Psoas muscle (tissue), 7 donors: ENCODE measurements at regions not wholly inside any gene's neighbourhood (a gene's known extent, or its start where the extent isn't known, plus 50 kb on each side); places are given as distances from the start of the nearest gene placed in this dataset.

ENCODE experiments used
- ATAC-seq, 4 donors: fragments of 200-7000 bp; cut with Tn5 transposase; one replicate each; pipeline ENCODE4 v1.9.1; 2020; ENCODE audit warnings: moderate library complexity in 3 of 4, mild to moderate bottlenecking in 2 of 4
- DNase-seq, 2 donors: peaks; one replicate each; pipeline ENCODE4 v3.0.0-alpha.2; 2020
- H3K27ac ChIP-seq: fragments of 200-600 bp; one replicate; pipeline ENCODE4 v1.8.0; 2022
- H3K27me3 ChIP-seq, 3 donors: fragments of 200-600 bp in 1 of 3; one replicate each; pipeline versions ENCODE4 v1.6.1 to v1.8.0; 2013 to 2022; ENCODE audit warnings: low read length in 2 of 3, mild to moderate bottlenecking in 2 of 3, moderate library complexity in 1 of 3; ENCODE audit not compliant: insufficient read depth in 3 of 3
- H3K36me3 ChIP-seq, 2 donors: fragments of 200-600 bp in 1 of 2; one replicate each; pipeline versions ENCODE4 v1.6.1 to v1.8.0; 2013 to 2022; ENCODE audit warnings: low read depth in 1 of 2, mild to moderate bottlenecking in 1 of 2, moderate library complexity in 1 of 2; ENCODE audit not compliant: insufficient read depth in 1 of 2
- H3K4me1 ChIP-seq: fragments of 200-600 bp; one replicate; pipeline ENCODE4 v1.8.0; 2022
- H3K4me3 ChIP-seq: fragments of 200-600 bp; one replicate; pipeline ENCODE4 v1.8.0; 2022; ENCODE audit warnings: mild to moderate bottlenecking
- H3K9me3 ChIP-seq: fragments of 200-600 bp; one replicate; pipeline ENCODE4 v1.8.0; 2022
- CTCF ChIP-seq: fragments of 200-600 bp; IDR thresholded peaks from one replicate; pipeline ENCODE4 v1.8.0; 2022; ENCODE audit warnings: antibody characterized with exemption
- WGBS, 3 donors: extraction: QIAGEN DNeasy Blood & Tissue Kit; methylation state at CpG; one replicate each; pipeline versions ENCODE4 v1.1.6 to v1.1.7; 2013; 5-methylcytosine and 5-hydroxymethylcytosine counted together
- intact Hi-C, 2 donors: fragments of 100-400 bp; cut with DNase I; formaldehyde crosslinking; loops; one replicate each; pipeline versions ENCODE4 v1.11.0 to v1.14.2; 2022
- donor health status: healthy with polysubstance abuse.
- donor health status: DM: no; HTN: no; CAD: no; lungs with moderate emphysema.
- donor health status: Bipolar disorder and iron deficiency.
- donor health status: healthy.
- donor health status: DM: yes; HTN: yes; CAD: no.
- donor health status: DM: no; HTN: no; CAD: no.
- donor health status: DM: yes; HTN: yes; CAD: no.

- no peak for TF ChIP-seq CTCF
- intact Hi-C loops, result no loop called here
- Histone ChIP-seq H3K27me3 (no peaks in the 10 kb centered on the region), H3K9me3 (no peaks in the 10 kb centered on the region), H3K36me3 (no peaks in the 10 kb centered on the region), H3K27ac (no peak overlapping the region), H3K4me3 (no peak overlapping the region), H3K4me1 (no peaks in the 10 kb centered on the region)
- DNase-seq, result no peak
- WGBS, 3 donors, result 88 to 91% (median 90%) methylated on average over 3 of the region's 3 CpGs
- no peak for ATAC-seq
Observed at GRCh38 chr11:123378096-123378495, 52.0 kb upstream of the GRAMD1B start.

- Histone ChIP-seq H3K36me3 (no peaks in the 10 kb centered on the region), H3K27ac (no peak overlapping the region), H3K4me3 (no peak overlapping the region), H3K27me3 (no peaks in the 10 kb centered on the region), H3K4me1 (no peaks in the 10 kb centered on the region), H3K9me3 (no peaks in the 10 kb centered on the region)
- no peak for TF ChIP-seq CTCF
- WGBS, 3 donors, result 78 to 81% (median 79%) methylated on average over 5 of the region's 5 CpGs
- intact Hi-C loops, result no loop called here
- ATAC-seq, result no peak
- no peak for DNase-seq
Observed at GRCh38 chr11:123377355-123377754, 52.7 kb upstream of the GRAMD1B start.

- no peak for ATAC-seq
- H3K9me3 ChIP-seq, result no peaks in the 10 kb centered on the region
- H3K4me1 ChIP-seq, result no peaks in the 10 kb centered on the region
- no peaks in the 10 kb centered on the region for H3K36me3 ChIP-seq
- no peak overlapping the region for H3K27ac ChIP-seq
- intact Hi-C loops, result no loop called here
- H3K27me3 ChIP-seq, result no peaks in the 10 kb centered on the region
- DNase-seq, result no peak
- WGBS, 3 donors, result 69 to 77% (median 74%) methylated on average over 3 of the region's 3 CpGs
- no peak for TF ChIP-seq CTCF
- H3K4me3 ChIP-seq, result no peak overlapping the region
Observed at GRCh38 chr11:123375832-123376231, 54.2 kb upstream of the GRAMD1B start.

GRCh38 chr11:123374622-123374968 lies 55.5 kb upstream of the GRAMD1B start:
- DNase-seq (no peak), ATAC-seq (no peak)
- Histone ChIP-seq H3K9me3 (no peaks in the 10 kb centered on the region), H3K27me3 (no peaks in the 10 kb centered on the region), H3K4me1 (no peaks in the 10 kb centered on the region), H3K4me3 (no peak overlapping the region), H3K36me3 (no peaks in the 10 kb centered on the region), H3K27ac (no peak overlapping the region)
- no peak for TF ChIP-seq CTCF
- intact Hi-C loops, result no loop called here
- WGBS, 3 donors, result 48 to 52% (median 51%) methylated on average over 5 of the region's 5 CpGs

- TF ChIP-seq CTCF, result no peak
- WGBS, 3 donors, result 53 to 69% (median 61%) methylated on average over 4 of the region's 4 CpGs
- no peak for ATAC-seq
- Histone ChIP-seq H3K4me3 (no peak overlapping the region), H3K9me3 (no peaks in the 10 kb centered on the region), H3K4me1 (no peaks in the 10 kb centered on the region), H3K27me3 (no peaks in the 10 kb centered on the region), H3K27ac (no peak overlapping the region), H3K36me3 (no peaks in the 10 kb centered on the region)
- intact Hi-C loops, result no loop called here
- DNase-seq, result no peak
Observed at GRCh38 chr11:123373754-123374621, 56.1 kb upstream of the GRAMD1B start.
